ENCODE measurements at regions not wholly inside any gene's neighbourhood (a gene's known extent, or its start where the extent isn't known, plus 50 kb on each side); places are given as distances from the start of the nearest gene placed in this dataset.

DNA sequence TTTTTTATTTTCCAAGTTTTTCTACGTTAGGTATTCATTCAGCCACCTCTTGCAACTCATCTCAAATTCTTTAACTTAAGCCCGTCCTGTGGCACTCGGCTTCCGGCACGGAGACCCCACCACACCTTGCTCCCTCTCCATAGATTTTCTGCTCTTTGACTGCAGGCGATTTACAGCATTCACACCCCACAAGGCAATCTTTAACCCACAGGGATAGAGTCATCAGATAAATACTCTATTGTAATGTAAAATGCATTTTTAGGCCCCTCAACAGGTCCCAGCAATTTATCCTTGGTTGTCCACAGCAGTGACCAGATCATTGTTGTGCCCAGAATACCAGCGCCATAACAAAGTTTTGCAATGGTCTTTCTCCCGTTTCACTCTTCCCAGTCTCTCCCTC is 132.3 kb upstream of the EPHA4 start:
- H3K9me3 Mint-ChIP-seq = no peaks in the 10 kb centered on the region
- H3K4me1 Mint-ChIP-seq = no peaks in the 10 kb centered on the region
- TF ChIP-seq, protein P1, sequence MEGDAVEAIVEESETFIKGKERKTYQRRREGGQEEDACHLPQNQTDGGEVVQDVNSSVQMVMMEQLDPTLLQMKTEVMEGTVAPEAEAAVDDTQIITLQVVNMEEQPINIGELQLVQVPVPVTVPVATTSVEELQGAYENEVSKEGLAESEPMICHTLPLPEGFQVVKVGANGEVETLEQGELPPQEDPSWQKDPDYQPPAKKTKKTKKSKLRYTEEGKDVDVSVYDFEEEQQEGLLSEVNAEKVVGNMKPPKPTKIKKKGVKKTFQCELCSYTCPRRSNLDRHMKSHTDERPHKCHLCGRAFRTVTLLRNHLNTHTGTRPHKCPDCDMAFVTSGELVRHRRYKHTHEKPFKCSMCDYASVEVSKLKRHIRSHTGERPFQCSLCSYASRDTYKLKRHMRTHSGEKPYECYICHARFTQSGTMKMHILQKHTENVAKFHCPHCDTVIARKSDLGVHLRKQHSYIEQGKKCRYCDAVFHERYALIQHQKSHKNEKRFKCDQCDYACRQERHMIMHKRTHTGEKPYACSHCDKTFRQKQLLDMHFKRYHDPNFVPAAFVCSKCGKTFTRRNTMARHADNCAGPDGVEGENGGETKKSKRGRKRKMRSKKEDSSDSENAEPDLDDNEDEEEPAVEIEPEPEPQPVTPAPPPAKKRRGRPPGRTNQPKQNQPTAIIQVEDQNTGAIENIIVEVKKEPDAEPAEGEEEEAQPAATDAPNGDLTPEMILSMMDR (IDR thresholded peaks at IDR 0.05; ENCODE audit: unreplicated experiment in 3 of 3) = no peak
- no peaks in the 10 kb centered on the region for H3K36me3 Mint-ChIP-seq (ENCODE audit: low read depth)
- no peak overlapping the region for H3K4me3 Mint-ChIP-seq
- no peak overlapping the region for H3K27ac Mint-ChIP-seq
- no peaks in the 10 kb centered on the region for H3K27me3 Mint-ChIP-seq (ENCODE audit: low read depth)

DNA sequence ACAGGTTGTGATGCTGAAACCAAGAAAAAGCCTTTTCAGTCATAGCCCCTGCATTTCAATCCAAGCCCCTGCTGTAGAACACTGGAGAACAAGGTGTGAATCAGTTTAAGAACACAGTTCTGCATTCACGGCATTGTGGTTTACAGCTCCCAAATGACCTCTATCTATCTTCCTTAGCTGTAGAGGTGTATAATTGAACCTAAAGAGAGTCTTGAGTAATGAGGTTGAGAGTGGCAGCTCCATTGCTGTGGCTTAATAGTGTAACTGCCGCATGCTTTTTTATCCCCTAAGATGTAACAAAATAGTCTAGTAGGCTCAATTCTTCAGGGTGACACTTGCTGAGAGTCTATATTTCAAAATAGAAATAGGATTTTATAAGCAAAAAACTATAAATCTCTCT is 121.3 kb upstream of the EPHA4 start:
- H3K9me3 Mint-ChIP-seq = no peaks in the 10 kb centered on the region

DNA sequence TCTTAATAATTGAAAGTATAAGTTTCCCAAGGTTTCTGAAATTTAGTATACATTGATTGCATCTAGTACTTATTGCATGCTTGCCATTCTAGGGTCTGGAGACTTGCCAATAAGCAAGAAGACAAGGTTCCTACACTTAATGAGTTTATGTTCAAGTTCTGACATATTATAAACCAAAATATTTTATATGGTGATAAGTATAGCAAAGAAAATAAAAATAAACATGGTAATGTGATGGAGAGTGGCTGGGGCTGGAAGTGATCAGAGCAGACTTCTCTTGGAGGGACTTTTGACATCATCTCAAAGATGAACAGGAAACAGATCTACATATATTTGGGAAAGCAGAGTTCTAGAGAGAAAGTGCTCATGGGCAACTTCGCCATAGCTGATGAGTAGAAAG is 119.5 kb upstream of the EPHA4 start:
- Mint-ChIP-seq H3K4me3 (no peak overlapping the region), H3K27me3 (ENCODE audit: low read depth) (no peaks in the 10 kb centered on the region), H3K36me3 (ENCODE audit: low read depth) (no peaks in the 10 kb centered on the region)

More for the DNA sequence above, 121.3 kb upstream of the EPHA4 start:
- Mint-ChIP-seq H3K27me3 (ENCODE audit: low read depth) (peaks cover 3% of the 10 kb centered on the region), H3K4me3 (no peak overlapping the region), H3K36me3 (ENCODE audit: low read depth) (no peaks in the 10 kb centered on the region), H3K27ac (no peak overlapping the region), H3K4me1 (no peaks in the 10 kb centered on the region)
- TF ChIP-seq, protein P1 (IDR thresholded peaks at IDR 0.05; ENCODE audit: unreplicated experiment in 3 of 3) = no peak

DNA sequence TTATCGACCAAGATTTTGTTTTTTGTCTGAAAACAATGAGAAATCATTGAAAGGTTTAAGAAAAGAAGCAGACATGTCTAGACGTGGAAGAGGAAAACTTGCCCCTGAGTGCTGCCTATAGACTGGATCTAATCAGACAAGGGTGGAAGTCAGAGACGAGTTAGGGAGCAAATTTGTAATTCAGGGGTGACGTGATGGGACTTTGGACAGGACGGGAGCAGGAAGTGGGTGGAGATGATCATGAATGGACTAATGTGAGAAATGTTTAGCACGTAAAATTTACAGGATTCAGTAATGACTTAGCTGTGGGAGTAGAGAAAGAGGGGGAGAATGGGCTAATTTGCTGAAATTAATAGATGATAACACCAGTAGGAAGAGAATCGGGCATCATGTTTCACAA is 117.0 kb upstream of the EPHA4 start:
- TF ChIP-seq, protein P1 (IDR thresholded peaks at IDR 0.05; ENCODE audit: unreplicated experiment in 3 of 3) = no peak
- Mint-ChIP-seq H3K27ac (no peak overlapping the region), H3K36me3 (ENCODE audit: low read depth) (no peaks in the 10 kb centered on the region), H3K4me1 (no peaks in the 10 kb centered on the region), H3K27me3 (ENCODE audit: low read depth) (no peaks in the 10 kb centered on the region), H3K4me3 (no peak overlapping the region), H3K9me3 (no peaks in the 10 kb centered on the region)

More for the DNA sequence above, 119.5 kb upstream of the EPHA4 start:
- no peaks in the 10 kb centered on the region for H3K9me3 Mint-ChIP-seq
- no peaks in the 10 kb centered on the region for H3K4me1 Mint-ChIP-seq
- no peak overlapping the region for H3K27ac Mint-ChIP-seq
- TF ChIP-seq, protein P1 (IDR thresholded peaks at IDR 0.05; ENCODE audit: unreplicated experiment in 3 of 3) = no peak

DNA sequence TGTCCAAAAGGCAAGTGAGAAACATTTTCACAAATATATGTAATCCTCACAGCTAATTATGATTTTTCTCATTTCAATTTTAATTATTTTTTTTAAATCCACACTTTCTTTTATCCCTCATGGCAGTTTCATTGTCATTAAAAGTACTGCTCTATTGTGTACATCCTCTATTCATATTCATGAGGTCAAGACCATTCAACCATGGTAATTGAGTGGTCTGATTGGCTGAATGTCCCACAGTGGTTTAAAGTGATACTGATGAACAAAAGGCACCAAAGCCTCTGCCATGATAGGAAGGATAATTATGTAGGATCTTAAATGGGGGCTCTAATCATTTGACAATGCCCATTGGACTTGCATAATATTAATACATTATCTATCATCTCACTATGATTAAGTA is 108.4 kb upstream of the EPHA4 start:
- TF ChIP-seq, protein P1 (IDR thresholded peaks at IDR 0.05; ENCODE audit: unreplicated experiment in 3 of 3) = no peak
- Mint-ChIP-seq H3K4me3 (no peak overlapping the region), H3K4me1 (no peaks in the 10 kb centered on the region), H3K27ac (no peak overlapping the region), H3K36me3 (ENCODE audit: low read depth) (no peaks in the 10 kb centered on the region), H3K27me3 (ENCODE audit: low read depth) (peaks cover 4% of the 10 kb centered on the region), H3K9me3 (no peaks in the 10 kb centered on the region)

DNA sequence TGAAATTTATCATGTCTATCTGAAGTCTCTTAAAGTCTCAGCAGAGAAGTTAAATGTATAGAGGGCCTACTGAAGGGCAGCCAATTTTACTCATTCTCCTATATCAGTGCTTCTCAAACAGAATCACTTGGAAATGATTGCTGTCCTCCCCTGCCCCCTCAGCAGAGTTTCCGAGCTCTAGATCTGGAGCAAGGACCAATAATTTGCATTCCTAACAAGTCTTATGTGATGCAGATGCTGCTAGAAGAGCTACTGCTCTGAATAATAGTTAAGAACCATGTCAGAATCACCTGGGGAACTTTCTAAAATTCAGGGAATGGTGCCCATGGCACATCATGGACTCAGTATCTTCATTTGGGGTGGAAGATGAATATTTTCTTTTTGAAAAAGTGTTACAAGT is 105.6 kb upstream of the EPHA4 start:
- Mint-ChIP-seq H3K9me3 (no peaks in the 10 kb centered on the region), H3K27me3 (ENCODE audit: low read depth) (peaks cover 4% of the 10 kb centered on the region), H3K4me3 (no peak overlapping the region), H3K27ac (no peak overlapping the region), H3K36me3 (ENCODE audit: low read depth) (no peaks in the 10 kb centered on the region), H3K4me1 (no peaks in the 10 kb centered on the region)
- TF ChIP-seq, protein P1 (IDR thresholded peaks at IDR 0.05; ENCODE audit: unreplicated experiment in 3 of 3) = no peak

Data from nephron (organoid).